ENCODE measurements at regions not wholly inside any gene's neighbourhood (a gene's known extent, or its start where the extent isn't known, plus 50 kb on each side); places are given as distances from the start of the nearest gene placed in this dataset.

GRCh38 chr2:16446706-16447105 is 218.9 kb downstream of the CYRIA start:
- TF ChIP-seq ZNF274 (IDR thresholded peaks at IDR 0.05; ENCODE audit: low read depth, low read length) (no peak), SUZ12 (IDR thresholded peaks at IDR 0.05; ENCODE audit: extremely low read depth, insufficient read depth, insufficient read length) (no peak)
